ENCODE measurements at regions not wholly inside any gene's neighbourhood (a gene's known extent, or its start where the extent isn't known, plus 50 kb on each side); places are given as distances from the start of the nearest gene placed in this dataset.
"Not testable (repeated sequence)": the region's sequence is repeated elsewhere in the genome, so short reads cannot be mapped to it uniquely, and the experiment has no call there.

GRCh38 chr4:82301390-82301789 is 72.4 kb downstream of the HNRNPD start:
- DNase-seq (ENCODE audit: low read depth), result not testable (repeated sequence)

- peak; percentile 18 for DNase-seq (ENCODE audit: low read depth)
Observed at GRCh38 chr4:82293304-82293703, 80.5 kb downstream of the HNRNPD start.

- DNase-seq (ENCODE audit: low read depth), result no peak
Observed at GRCh38 chr4:82287720-82288119, 86.1 kb downstream of the HNRNPD start.

GRCh38 chr4:82284858-82285805 is 88.7 kb downstream of the HNRNPD start:
- DNase-seq (ENCODE audit: low read depth), result peak; percentile 97

- DNase-seq (ENCODE audit: low read depth), result no peak
Observed at GRCh38 chr4:82284475-82284857, 89.3 kb downstream of the HNRNPD start.

GRCh38 chr4:82282875-82283274 is 90.9 kb downstream of the HNRNPD start:
- DNase-seq (ENCODE audit: low read depth), result no peak

GRCh38 chr4:82279550-82279949 is 94.2 kb downstream of the HNRNPD start:
- DNase-seq (ENCODE audit: low read depth), result not testable (repeated sequence)

- no peak for DNase-seq (ENCODE audit: low read depth)
Observed at GRCh38 chr4:82276332-82276640, 97.5 kb downstream of the HNRNPD start.

- DNase-seq (ENCODE audit: low read depth), result no peak
Observed at GRCh38 chr4:82275431-82276331, 98.1 kb downstream of the HNRNPD start.

- DNase-seq (ENCODE audit: low read depth), result not testable (repeated sequence)
Observed at GRCh38 chr4:82274700-82275099, 99.1 kb downstream of the HNRNPD start.

- not testable (repeated sequence) for DNase-seq (ENCODE audit: low read depth)
Observed at GRCh38 chr4:82272523-82272922, 101.3 kb downstream of the HNRNPD start.

GRCh38 chr4:82271915-82272480 is 101.8 kb downstream of the HNRNPD start:
- not testable (repeated sequence) for DNase-seq (ENCODE audit: low read depth)

- no peak for DNase-seq (ENCODE audit: low read depth)
Observed at GRCh38 chr4:82268826-82269193, 105.0 kb downstream of the HNRNPD start.

- peak; percentile 60 for DNase-seq (ENCODE audit: low read depth)
Observed at GRCh38 chr4:82268050-82268825, 105.6 kb downstream of the HNRNPD start.

- no peak for DNase-seq (ENCODE audit: low read depth)
Observed at GRCh38 chr4:82267506-82267905, 106.3 kb downstream of the HNRNPD start.

- DNase-seq (ENCODE audit: low read depth), result no peak
Observed at GRCh38 chr4:82266345-82266744, 107.4 kb downstream of the HNRNPD start.

GRCh38 chr4:82261084-82261483 is 112.7 kb downstream of the HNRNPD start:
- no peak for DNase-seq (ENCODE audit: low read depth)

- no peak for DNase-seq (ENCODE audit: low read depth)
Observed at GRCh38 chr4:82260632-82261031, 113.2 kb downstream of the HNRNPD start.

GRCh38 chr4:82256718-82257117 is 117.1 kb downstream of the HNRNPD start:
- no peak for DNase-seq (ENCODE audit: low read depth)

- no peak for DNase-seq (ENCODE audit: low read depth)
Observed at GRCh38 chr4:82255657-82256056, 118.1 kb downstream of the HNRNPD start.

Data from HT1080 (cell line).